IPS-NIHi11 (cell line): ENCODE measurements at regions not wholly inside any gene's neighbourhood (a gene's known extent, or its start where the extent isn't known, plus 50 kb on each side); places are given as distances from the start of the nearest gene placed in this dataset.
A peak's percentile ranks its signal among the peaks of the same experiment; 100 is the strongest.

ENCODE experiments used
- DNase-seq: peaks from one replicate; pipeline ENCODE4 v3.0.0; 2012; ENCODE audit warnings: mixed read lengths, low spot score

DNA sequence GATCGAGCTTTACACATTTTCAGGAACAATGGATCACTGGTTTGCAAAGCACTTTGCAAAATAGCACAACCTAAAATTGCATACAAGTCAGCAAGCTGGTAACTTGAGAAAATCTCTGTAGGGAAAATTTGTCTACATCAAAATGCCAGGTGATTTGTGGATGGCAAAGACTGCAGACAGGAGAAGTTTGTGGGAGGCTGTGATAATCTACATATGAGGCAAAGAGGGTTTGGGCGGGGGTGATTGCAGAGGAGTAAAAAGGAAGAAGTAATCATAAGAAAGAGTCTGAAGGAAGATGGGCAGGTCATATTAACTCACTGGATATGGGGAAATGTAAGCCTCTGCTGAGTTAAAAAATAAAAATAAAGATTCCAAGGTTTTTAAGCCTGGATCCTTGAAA lies 166.3 kb upstream of the STXBP5 start:
- no peak for DNase-seq

- DNase-seq: no peak
Measured at GRCh38 chr6:147040121-147040910, 163.9 kb upstream of the STXBP5 start.

- DNase-seq: no peak
Measured at GRCh38 chr6:147042679-147043078, 161.5 kb upstream of the STXBP5 start.

DNA sequence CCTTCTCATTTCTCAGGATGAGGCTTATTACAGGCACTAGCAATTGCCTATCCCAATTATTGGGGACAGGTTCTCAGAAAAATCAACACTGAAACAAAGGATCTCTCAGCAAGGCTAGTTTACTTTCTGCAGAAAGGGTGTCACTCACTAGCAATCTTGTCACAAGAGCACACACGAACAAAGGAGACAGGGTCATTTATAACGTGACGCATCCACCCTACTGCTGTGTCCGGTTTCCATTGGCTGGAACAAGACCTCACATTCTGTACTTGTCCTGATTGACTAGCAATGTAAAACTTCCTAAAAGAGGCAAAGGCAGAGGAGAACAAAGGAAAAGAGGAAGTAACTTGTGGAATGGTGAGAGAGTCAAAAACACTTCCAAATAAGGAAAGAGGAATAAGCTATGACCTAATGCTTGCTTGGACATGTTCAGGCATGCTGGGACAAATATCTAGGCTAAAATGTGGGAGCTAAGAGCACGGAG lies 160.2 kb upstream of the STXBP5 start:
- DNase-seq: no peak

DNA sequence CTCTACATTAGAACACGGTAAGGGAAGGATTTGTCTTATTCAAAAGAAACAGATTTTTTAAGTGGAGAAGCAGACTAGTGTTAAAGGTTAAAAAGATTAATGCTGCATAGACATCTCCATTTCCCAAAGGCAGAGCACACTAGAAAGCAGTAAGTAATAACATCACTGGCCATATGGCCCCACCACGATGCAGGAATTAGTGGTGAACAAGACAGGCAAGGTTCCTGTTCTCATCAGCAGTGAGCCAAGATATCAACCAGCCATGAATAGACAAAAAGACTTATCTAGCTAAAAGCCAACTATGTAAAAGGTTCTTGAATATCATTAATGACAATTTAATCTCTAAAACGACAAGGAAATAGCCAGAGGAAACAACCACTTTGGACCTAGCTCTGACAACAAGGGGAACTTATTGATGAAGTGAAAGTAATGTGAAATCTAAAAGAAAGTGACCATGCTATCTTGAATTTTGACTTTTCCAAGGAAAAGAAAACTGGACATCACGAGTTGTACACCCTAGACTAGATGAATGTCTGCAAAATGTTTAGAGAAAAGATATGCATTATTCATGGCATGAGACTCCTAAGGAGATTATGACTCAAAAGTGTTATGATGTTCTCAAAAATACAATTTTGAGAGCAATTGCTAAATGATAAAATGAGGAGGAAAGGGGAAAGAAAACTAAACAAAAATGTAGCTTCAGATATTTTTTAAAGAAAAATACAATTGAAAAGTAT lies 157.9 kb upstream of the STXBP5 start:
- no peak for DNase-seq

DNA sequence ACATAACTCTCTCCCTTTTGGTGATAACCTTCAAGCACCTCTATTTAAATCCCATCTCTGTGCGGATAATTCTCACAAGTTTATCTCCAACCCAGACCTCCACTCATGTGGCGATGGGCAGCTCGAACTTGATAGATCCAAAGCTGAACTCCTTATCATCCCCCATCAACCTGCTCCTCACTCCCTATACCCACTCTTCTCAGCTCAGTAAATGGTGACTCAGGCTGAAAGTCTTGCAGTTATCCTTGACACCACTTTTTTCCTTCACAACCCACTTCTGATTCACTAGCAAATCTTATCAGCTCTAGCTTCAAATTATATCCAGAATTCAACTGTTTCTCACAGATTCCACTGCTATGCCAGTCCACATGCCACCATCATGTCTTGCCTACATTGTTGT lies 155.3 kb upstream of the STXBP5 start:
- no peak for DNase-seq

- peak; percentile 33 for DNase-seq
Measured at GRCh38 chr6:147053311-147053921, 150.8 kb upstream of the STXBP5 start.

- DNase-seq: no peak
Measured at GRCh38 chr6:147054158-147054557, 150.1 kb upstream of the STXBP5 start.

DNA sequence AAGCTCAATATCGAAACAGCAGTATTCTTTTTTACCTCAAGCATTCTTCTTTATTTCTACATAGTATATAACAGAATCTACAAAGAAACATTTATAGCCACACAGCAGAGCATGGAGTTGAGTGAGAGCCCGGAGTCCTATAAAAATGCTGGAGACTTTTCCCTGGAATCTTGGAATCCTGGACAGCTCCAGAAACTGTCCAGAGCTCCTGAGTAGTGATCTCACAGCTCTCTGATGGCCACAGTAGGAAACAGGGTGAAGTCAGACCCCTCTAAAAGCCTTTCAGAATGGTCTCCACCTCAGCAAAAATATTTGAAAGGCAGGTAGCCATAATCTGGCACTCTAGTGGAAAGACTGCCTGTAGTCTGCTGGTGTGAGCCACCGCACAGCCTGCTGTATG lies 149.3 kb upstream of the STXBP5 start:
- no peak for DNase-seq

DNA sequence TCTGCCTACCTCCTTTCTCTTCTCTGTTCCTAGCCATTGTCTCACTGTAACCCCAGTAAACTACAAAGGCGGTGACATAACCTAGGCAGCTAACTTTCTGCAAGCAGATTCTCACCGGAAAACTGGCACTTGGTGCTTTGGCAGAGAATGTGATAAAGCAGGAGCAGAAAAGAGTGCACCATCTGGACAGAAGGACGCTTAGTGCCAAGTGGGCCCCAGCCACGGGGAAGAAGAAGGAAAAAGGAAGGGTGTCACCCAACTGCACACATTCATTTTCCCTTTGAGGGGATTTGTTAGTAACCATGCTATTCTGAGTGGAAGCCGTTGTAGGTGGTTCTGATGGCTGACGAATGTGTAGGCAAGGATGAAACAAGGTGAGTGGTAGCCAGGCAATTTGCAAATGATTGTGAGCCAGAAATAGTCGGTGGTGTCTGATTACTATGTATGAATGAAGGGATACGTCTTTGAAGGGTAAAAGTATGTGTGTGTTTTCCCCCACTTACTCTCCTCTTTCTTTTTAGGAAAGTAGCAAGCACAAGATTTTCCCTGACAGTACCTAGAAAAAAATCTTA lies 148.3 kb upstream of the STXBP5 start:
- DNase-seq: no peak

DNA sequence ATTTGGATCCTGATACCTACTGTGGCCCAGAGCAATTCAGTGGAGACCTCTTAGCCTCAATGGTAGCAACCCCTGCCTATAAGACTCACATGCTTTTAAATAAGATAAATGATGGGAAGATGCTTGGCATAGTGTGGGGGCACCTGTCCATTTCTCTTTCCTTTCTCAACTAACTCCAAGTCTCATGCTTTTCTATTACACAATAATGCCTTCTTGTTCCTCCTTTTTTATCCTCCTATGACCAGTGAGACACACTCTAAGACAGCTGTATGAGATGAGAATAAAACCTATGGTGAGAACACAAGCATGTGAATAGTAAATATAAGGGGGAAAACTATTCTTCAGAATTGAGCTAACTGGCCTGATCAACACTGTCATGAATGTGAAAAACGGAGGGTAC lies 147.0 kb upstream of the STXBP5 start:
- DNase-seq: no peak

- no peak for DNase-seq
Measured at GRCh38 chr6:147057705-147058342, 146.4 kb upstream of the STXBP5 start.

DNA sequence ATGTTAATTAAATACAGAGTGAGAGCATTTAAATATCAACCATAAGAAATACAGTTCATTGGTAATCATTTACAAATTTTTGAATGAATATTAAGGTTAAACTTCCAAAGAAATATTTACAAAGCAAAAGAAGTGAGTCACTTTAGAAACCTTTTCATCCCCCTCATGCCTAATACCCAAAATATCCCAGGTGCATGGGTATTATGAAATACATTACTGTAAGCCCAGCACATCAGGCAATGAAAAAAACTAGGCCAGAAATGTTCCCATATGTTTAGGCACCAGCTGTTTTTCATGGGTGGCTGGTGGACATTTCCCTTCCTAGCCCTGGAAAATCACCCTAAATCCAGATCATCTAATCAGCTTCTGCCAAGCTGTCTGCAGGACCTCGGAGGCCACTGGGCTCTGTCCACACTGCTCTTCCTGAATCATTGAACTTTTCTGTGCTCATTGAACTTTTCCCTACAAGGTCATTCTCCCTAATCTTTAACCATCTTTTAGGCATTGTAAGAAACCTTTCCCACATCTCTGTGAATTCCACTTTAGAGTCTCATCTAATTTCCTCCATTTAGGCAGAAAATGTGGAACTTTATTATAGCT lies 145.3 kb upstream of the STXBP5 start:
- no peak for DNase-seq

GRCh38 chr6:147060636-147061035 lies 143.6 kb upstream of the STXBP5 start:
- no peak for DNase-seq

GRCh38 chr6:147061252-147061651 lies 143.0 kb upstream of the STXBP5 start:
- no peak for DNase-seq

DNA sequence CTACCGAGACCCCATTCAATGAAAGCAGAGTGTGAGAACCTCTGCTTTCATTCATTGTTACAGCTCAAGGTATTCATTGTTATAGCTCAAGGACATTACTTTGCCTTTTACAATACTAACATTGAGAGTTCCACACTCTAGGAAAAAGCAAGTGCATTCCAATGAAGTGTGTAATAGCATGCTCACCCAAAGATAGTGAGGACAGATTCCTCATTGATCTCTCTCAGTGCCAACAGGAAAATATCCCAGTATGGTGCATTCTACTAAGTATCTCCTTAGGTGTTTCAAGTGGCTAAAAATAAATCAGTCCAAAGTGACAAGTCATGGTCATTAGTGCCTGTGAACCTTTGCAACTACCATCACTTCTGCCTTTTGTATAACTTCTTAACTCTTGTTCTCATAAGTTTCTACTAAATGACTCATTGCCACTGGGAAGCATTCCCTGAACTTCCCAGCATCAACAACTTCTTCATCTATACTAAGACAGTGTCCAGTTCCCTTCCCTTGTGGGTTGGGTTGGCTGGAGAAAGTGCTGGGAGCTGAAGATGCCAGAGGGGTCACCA lies 140.7 kb upstream of the STXBP5 start:
- no peak for DNase-seq

GRCh38 chr6:147065786-147066185 lies 138.4 kb upstream of the STXBP5 start:
- DNase-seq: no peak

GRCh38 chr6:147067184-147067583 lies 137.0 kb upstream of the STXBP5 start:
- DNase-seq: no peak

DNA sequence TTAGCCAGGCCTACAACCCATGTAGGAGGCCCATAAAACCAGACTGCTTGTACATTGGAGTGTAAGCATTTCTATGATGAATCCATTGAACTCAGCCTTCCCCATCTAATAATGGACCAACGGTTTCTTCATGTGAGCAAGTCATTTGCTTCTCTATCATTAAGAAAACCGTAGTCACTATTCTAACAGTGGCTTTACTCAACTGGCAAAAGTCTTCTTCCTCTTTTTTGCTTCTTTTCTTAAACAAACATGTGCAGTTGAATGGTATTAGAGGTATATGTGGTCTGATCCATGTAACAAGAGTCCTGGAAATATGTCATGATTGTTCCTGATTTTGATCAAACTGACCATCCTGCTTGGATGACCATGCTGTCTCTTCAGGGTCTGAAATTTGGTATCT lies 132.4 kb upstream of the STXBP5 start:
- DNase-seq: no peak

GRCh38 chr6:147075381-147075780 lies 128.8 kb upstream of the STXBP5 start:
- DNase-seq: no peak

GRCh38 chr6:147077251-147077650 lies 127.0 kb upstream of the STXBP5 start:
- no peak for DNase-seq
